AML-193 (cell line): ENCODE measurements at regions not wholly inside any gene's neighbourhood (a gene's known extent, or its start where the extent isn't known, plus 50 kb on each side); places are given as distances from the start of the nearest gene placed in this dataset.

Experiments used
- DNase-seq, 2 experiments: peaks; one replicate each; lab custom pipeline; 2025; lab: John Stamatoyannopoulos, UW

GRCh38 chr2:4844881-4845280 lies 847.3 kb upstream of the SOX11 start:
- no peak for DNase-seq

GRCh38 chr2:4862031-4862430 lies 830.2 kb upstream of the SOX11 start:
- DNase-seq, result no peak

GRCh38 chr2:4866198-4866597 lies 826.0 kb upstream of the SOX11 start:
- no peak for DNase-seq

- no peak for DNase-seq
Observed at GRCh38 chr2:4868466-4868865, 823.7 kb upstream of the SOX11 start.

- no peak for DNase-seq
Observed at GRCh38 chr2:4869154-4869553, 823.0 kb upstream of the SOX11 start.

- no peak for DNase-seq
Observed at GRCh38 chr2:4873364-4873763, 818.8 kb upstream of the SOX11 start.

GRCh38 chr2:4873876-4874593 lies 818.1 kb upstream of the SOX11 start:
- DNase-seq, result no peak

GRCh38 chr2:4882421-4882820 lies 809.8 kb upstream of the SOX11 start:
- no peak for DNase-seq

GRCh38 chr2:4882941-4883340 lies 809.2 kb upstream of the SOX11 start:
- no peak for DNase-seq

- no peak for DNase-seq
Observed at GRCh38 chr2:4883375-4883774, 808.8 kb upstream of the SOX11 start.

GRCh38 chr2:4884117-4884571 lies 808.0 kb upstream of the SOX11 start:
- no peak for DNase-seq

GRCh38 chr2:4891394-4891793 lies 800.8 kb upstream of the SOX11 start:
- DNase-seq, result no peak

GRCh38 chr2:4895371-4895770 lies 796.8 kb upstream of the SOX11 start:
- DNase-seq, result no peak

- no peak for DNase-seq
Observed at GRCh38 chr2:4898706-4899105, 793.5 kb upstream of the SOX11 start.

- DNase-seq, result no peak
Observed at GRCh38 chr2:4900242-4900641, 791.9 kb upstream of the SOX11 start.

- no peak for DNase-seq
Observed at GRCh38 chr2:4900861-4901770, 791.1 kb upstream of the SOX11 start.

GRCh38 chr2:4903656-4904348 lies 788.4 kb upstream of the SOX11 start:
- DNase-seq, result no peak

- DNase-seq, result no peak
Observed at GRCh38 chr2:4908461-4908860, 783.7 kb upstream of the SOX11 start.

GRCh38 chr2:4909346-4910009 lies 782.7 kb upstream of the SOX11 start:
- DNase-seq, result no peak

- no peak for DNase-seq
Observed at GRCh38 chr2:4914036-4914435, 778.1 kb upstream of the SOX11 start.

GRCh38 chr2:4914551-4914950 lies 777.6 kb upstream of the SOX11 start:
- DNase-seq, result no peak

GRCh38 chr2:4915357-4915756 lies 776.8 kb upstream of the SOX11 start:
- no peak for DNase-seq
